Spleen (tissue), 11 donors: ENCODE measurements at regions not wholly inside any gene's neighbourhood (a gene's known extent, or its start where the extent isn't known, plus 50 kb on each side); places are given as distances from the start of the nearest gene placed in this dataset.
"Not testable (repeated sequence)": the region's sequence is repeated elsewhere in the genome, so short reads cannot be mapped to it uniquely, and the experiment has no call there.

Source experiments
- DNase-seq: peaks from one replicate; pipeline ENCODE4 v3.0.0-alpha.2; 2020
- H3K27ac ChIP-seq, 8 donors: fragments of 200-600 bp; sonication (generic) in 7 of 8; 1 replicate in 4 of 8; 2 replicates in 4 of 8; pipeline versions ENCODE4 v1.5.0 to v1.8.0; 2016 to 2021; ENCODE audit warnings: inconsistent platforms in 4 of 8, mild to moderate bottlenecking in 4 of 8, moderate library complexity in 1 of 8
- H3K27me3 ChIP-seq, 7 donors: fragments of 200-600 bp; sonication (generic) in 6 of 7; replicated peaks in 1 of 7; 1 replicate in 4 of 7; 2 replicates in 3 of 7; pipeline versions ENCODE4 v1.5.0 to v1.8.0; 2016 to 2021; ENCODE audit warnings: inconsistent platforms in 3 of 7, mild to moderate bottlenecking in 1 of 7
- H3K36me3 ChIP-seq, 6 donors: fragments of 200-600 bp; sonication (generic) in 5 of 6; 1 replicate in 4 of 6; 2 replicates in 2 of 6; pipeline versions ENCODE4 v1.5.0 to v1.8.0; 2016 to 2021; ENCODE audit warnings: inconsistent platforms in 2 of 6
- H3K4me1 ChIP-seq, 6 donors: fragments of 200-600 bp; sonication (generic) in 5 of 6; 1 replicate in 3 of 6; 2 replicates in 3 of 6; pipeline versions ENCODE4 v1.5.0 to v1.8.0; 2016 to 2021; ENCODE audit warnings: inconsistent platforms in 3 of 6
- H3K4me3 ChIP-seq, 8 donors: fragments of 200-600 bp; sonication (generic) in 7 of 8; 1 replicate in 4 of 8; 2 replicates in 4 of 8; pipeline versions ENCODE4 v1.5.0 to v1.8.0; 2016 to 2021; ENCODE audit warnings: inconsistent platforms in 4 of 8, mild to moderate bottlenecking in 4 of 8, moderate library complexity in 2 of 8
- H3K9me3 ChIP-seq, 8 donors: fragments of 200-600 bp; sonication (generic) in 7 of 8; 1 replicate in 4 of 8; 2 replicates in 4 of 8; pipeline versions ENCODE4 v1.5.0 to v1.8.0; 2016 to 2021; ENCODE audit warnings: inconsistent platforms in 4 of 8
- CTCF ChIP-seq, 11 experiments: fragments of 200-600 bp in 7 of 11; fragments of 450-650 bp in 4 of 11; sonication (generic) in 4 of 11; IDR thresholded peaks in 8 of 11; conservative IDR thresholded peaks in 3 of 11; 1 replicate in 7 of 11; 2 replicates in 4 of 11; pipeline versions ENCODE4 v1.4.0 to v1.8.0; 2016 to 2021; ENCODE audit warnings: antibody characterized with exemption in 11 of 11, inconsistent platforms in 4 of 11, mild to moderate bottlenecking in 1 of 11
- POLR2A ChIP-seq, 3 donors: fragments of 450-650 bp; IDR thresholded peaks; one replicate each; pipeline ENCODE4 v1.5.1; 2017; ENCODE audit warnings: antibody characterized with exemption in 3 of 3, mild to moderate bottlenecking in 1 of 3
- POLR2AphosphoS5 ChIP-seq, 3 donors: sonication (generic); formaldehyde crosslinking; IDR thresholded peaks; one replicate each; pipeline ENCODE4 v1.5.1; 2017; ENCODE audit warnings: antibody characterized with exemption in 3 of 3
- WGBS, 5 donors: extraction: QIAGEN DNeasy Blood & Tissue Kit in 3 of 5; methylation state at CpG; one replicate each; pipeline versions ENCODE4 v1.1.5 to v1.1.7; 2013 to 2018; 5-methylcytosine and 5-hydroxymethylcytosine counted together
- intact Hi-C: fragments of 100-400 bp; cut with DNase I; formaldehyde crosslinking; loops from one replicate; pipeline ENCODE4 v1.15.0; 2023; ENCODE audit warnings: low total_unique reads
- donor health status: healthy with polysubstance abuse.
- donor health status: DM: no; HTN: no; CAD: no; lungs with moderate emphysema.
- donor health status: DM: no; HTN: no; CAD: no.
- donor health status: Bipolar disorder and iron deficiency.
- donor health status: healthy.
- donor health status: DM: no; HTN: no; CAD: no.
- donor health status: DM: yes; HTN: yes; CAD: no.

GRCh38 chr3:99559196-99559595 is 79.2 kb upstream of the COL8A1 start:
- TF ChIP-seq CTCF (IDR thresholded peaks at IDR 0.05 in 8 of 11, conservative IDR thresholded peaks at IDR 0.05 in 3 of 11) = no peak
- no peak for TF ChIP-seq POLR2AphosphoS5 (IDR thresholded peaks at IDR 0.05)
- TF ChIP-seq POLR2A (IDR thresholded peaks at IDR 0.05) = no peak
- no peak for DNase-seq
- H3K36me3 ChIP-seq = no peaks in the 10 kb centered on the region
- intact Hi-C loops = no loop called here
- H3K27me3 ChIP-seq = no peaks in the 10 kb centered on the region
- no peaks in the 10 kb centered on the region for H3K4me1 ChIP-seq
- H3K9me3 ChIP-seq = peaks cover 0 to 4% (median 0%) of the 10 kb centered on the region in 8 donors
- H3K27ac ChIP-seq = no peak overlapping the region
- no peak overlapping the region for H3K4me3 ChIP-seq

GRCh38 chr3:99555885-99556284 is 82.5 kb upstream of the COL8A1 start:
- 91 to 99% (median 97%) methylated on average over 5 of the region's 5 CpGs for WGBS, 5 donors
- H3K9me3 ChIP-seq, intact Hi-C loops, H3K27me3 ChIP-seq, H3K27ac ChIP-seq, H3K4me1 ChIP-seq, DNase-seq, H3K4me3 ChIP-seq, H3K36me3 ChIP-seq: not testable (repeated sequence)

- H3K4me1 ChIP-seq = no peaks in the 10 kb centered on the region
- TF ChIP-seq POLR2AphosphoS5 (IDR thresholded peaks at IDR 0.05) (no peak), POLR2A (IDR thresholded peaks at IDR 0.05) (no peak), CTCF (IDR thresholded peaks at IDR 0.05 in 8 of 11, conservative IDR thresholded peaks at IDR 0.05 in 3 of 11) (no peak)
- no peak overlapping the region for H3K4me3 ChIP-seq
- DNase-seq = no peak
- no peaks in the 10 kb centered on the region for H3K36me3 ChIP-seq
- 77 to 89% (median 82%) methylated on average over 1 of the region's 1 CpG for WGBS, 5 donors
- H3K9me3 ChIP-seq = peaks cover 0 to 4% (median 0%) of the 10 kb centered on the region in 8 donors
- intact Hi-C loops = no loop called here
- no peak overlapping the region for H3K27ac ChIP-seq
- no peaks in the 10 kb centered on the region for H3K27me3 ChIP-seq
Measured at GRCh38 chr3:99551520-99551919, 86.9 kb upstream of the COL8A1 start.

- Histone ChIP-seq H3K27ac (no peak overlapping the region), H3K4me3 (no peak overlapping the region), H3K4me1 (peaks cover 0 to 10% (median 2%) of the 10 kb centered on the region in 6 donors), H3K27me3 (no peaks in the 10 kb centered on the region), H3K36me3 (no peaks in the 10 kb centered on the region), H3K9me3 (no peaks in the 10 kb centered on the region)
- intact Hi-C loops = no loop called here
- no peak for TF ChIP-seq POLR2AphosphoS5 (IDR thresholded peaks at IDR 0.05)
- no peak for TF ChIP-seq POLR2A (IDR thresholded peaks at IDR 0.05)
- no peak for TF ChIP-seq CTCF (IDR thresholded peaks at IDR 0.05 in 8 of 11, conservative IDR thresholded peaks at IDR 0.05 in 3 of 11)
- no peak for DNase-seq
- 73 to 95% (median 85%) methylated on average over 2 of the region's 2 CpGs for WGBS, 5 donors
Measured at GRCh38 chr3:99549957-99550603, 88.3 kb upstream of the COL8A1 start.

- 59 to 73% (median 64%) methylated on average over 4 of the region's 4 CpGs for WGBS, 5 donors
- no peak for DNase-seq
- no peaks in the 10 kb centered on the region for H3K27me3 ChIP-seq
- no peaks in the 10 kb centered on the region for H3K9me3 ChIP-seq
- H3K4me1 ChIP-seq = peaks cover 0 to 19% (median 3%) of the 10 kb centered on the region in 6 donors
- no peak overlapping the region for H3K4me3 ChIP-seq
- TF ChIP-seq CTCF (IDR thresholded peaks at IDR 0.05 in 8 of 11, conservative IDR thresholded peaks at IDR 0.05 in 3 of 11) = no peak
- no peak for TF ChIP-seq POLR2A (IDR thresholded peaks at IDR 0.05)
- TF ChIP-seq POLR2AphosphoS5 (IDR thresholded peaks at IDR 0.05) = no peak
- no peaks in the 10 kb centered on the region for H3K36me3 ChIP-seq
- H3K27ac ChIP-seq = no peak overlapping the region
- intact Hi-C loops = no loop called here
Measured at GRCh38 chr3:99549220-99549619, 89.2 kb upstream of the COL8A1 start.
